ENCODE measurements at regions not wholly inside any gene's neighbourhood (a gene's known extent, or its start where the extent isn't known, plus 50 kb on each side); places are given as distances from the start of the nearest gene placed in this dataset.
"Not testable (repeated sequence)": the region's sequence is repeated elsewhere in the genome, so short reads cannot be mapped to it uniquely, and the experiment has no call there.

- H3K4me1 ChIP-seq (ENCODE audit: control insufficient read depth in 1 of 2, insufficient read depth in 2 of 2, low read depth in 1 of 2, low read length in 1 of 2); H3K36me3 ChIP-seq (replicated peaks in 1 of 2; ENCODE audit: control insufficient read depth in 1 of 2, insufficient read depth in 2 of 2, low read length in 1 of 2); DNase-seq; CTCF ChIA-PET; H2AFZ ChIP-seq (ENCODE audit: low read depth); H3K27me3 ChIP-seq (ENCODE audit: insufficient read depth); H3K4me2 ChIP-seq; H3F3A ChIP-seq (replicated peaks; ENCODE audit: insufficient read depth); H3K9me3 ChIP-seq; H3K27ac ChIP-seq (ENCODE audit: low read depth in 2 of 2, low read length in 1 of 2); H3K9me2 ChIP-seq; H3K9ac ChIP-seq; POLR2A ChIA-PET; H3K4me3 ChIP-seq (ENCODE audit: low read depth in 2 of 2, low read length in 1 of 2); H3K79me2 ChIP-seq (ENCODE audit: insufficient read depth); H4K20me1 ChIP-seq (ENCODE audit: insufficient read depth): not testable (repeated sequence)
Observed at GRCh38 chr1:214095896-214096295, 108.1 kb downstream of the PROX1 start.

GRCh38 chr1:214101246-214101645 is 113.5 kb downstream of the PROX1 start:
- H3K4me3 ChIP-seq (ENCODE audit: low read depth in 2 of 2, low read length in 1 of 2), result no peak overlapping the region
- TF ChIP-seq PBX3 (IDR thresholded peaks at IDR 0.05) (no peak), MXI1 (IDR thresholded peaks at IDR 0.05; ENCODE audit: low read depth, low read length) (no peak), TAF1 (IDR thresholded peaks at IDR 0.05; ENCODE audit: borderline replicate concordance, low read depth, low read length) (no peak), TEAD4 (IDR thresholded peaks at IDR 0.05; ENCODE audit: borderline replicate concordance, insufficient read depth) (no peak), FOSL2 (IDR thresholded peaks at IDR 0.05; ENCODE audit: borderline replicate concordance, low read depth) (no peak), GATA2 (CRISPR knock-in tag; IDR thresholded peaks at IDR 0.05) (no peak), REST (IDR thresholded peaks at IDR 0.05; ENCODE audit: low read depth, low read length) (no peak), RAD21 (IDR thresholded peaks at IDR 0.05; ENCODE audit: low read length) (no peak), ZBTB33 (IDR thresholded peaks at IDR 0.05; ENCODE audit: borderline replicate concordance, low read depth) (no peak), YY1 (IDR thresholded peaks at IDR 0.05; ENCODE audit: low read depth) (no peak), SIN3A (IDR thresholded peaks at IDR 0.05; ENCODE audit: borderline replicate concordance, low read depth, low read length) (no peak)
- no peaks in the 10 kb centered on the region for H3K9me3 ChIP-seq
- 14% methylated on average over 2 of the region's 2 CpGs for WGBS (ENCODE audit: low lambda C conversion rate)
- H3K36me3 ChIP-seq (replicated peaks in 1 of 2; ENCODE audit: control insufficient read depth in 1 of 2, insufficient read depth in 2 of 2, low read length in 1 of 2), result no peaks in the 10 kb centered on the region
- ChIA-PET CTCF (interaction anchor here (1.3 kb wide), 1 partner anchor 22 kb away, joined by 3 read pairs; no protein-coding TSS in a partner anchor), POLR2A (no interaction called here)
- H3K4me2 ChIP-seq, result no peak overlapping the region
- H3K9me2 ChIP-seq, result no peaks in the 10 kb centered on the region
- no peak for DNase-seq
- no peak overlapping the region for H2AFZ ChIP-seq (ENCODE audit: low read depth)
- no peaks in the 10 kb centered on the region for H3F3A ChIP-seq (replicated peaks; ENCODE audit: insufficient read depth)
- no peaks in the 10 kb centered on the region for H3K27me3 ChIP-seq (ENCODE audit: insufficient read depth)
- H3K79me2 ChIP-seq (ENCODE audit: insufficient read depth), result no peaks in the 10 kb centered on the region
- no peak overlapping the region for H3K9ac ChIP-seq
- H4K20me1 ChIP-seq (ENCODE audit: insufficient read depth), result no peaks in the 10 kb centered on the region
- no peak overlapping the region for H3K27ac ChIP-seq (ENCODE audit: low read depth in 2 of 2, low read length in 1 of 2)
- H3K4me1 ChIP-seq (ENCODE audit: control insufficient read depth in 1 of 2, insufficient read depth in 2 of 2, low read depth in 1 of 2, low read length in 1 of 2), result 0 out of 4 replicates have a peak, but pooled peaks cover 0 to under 1% of the 10 kb centered on the region in 2 experiments
